Endothelial cell of umbilical vein (primary cell): ENCODE measurements at regions not wholly inside any gene's neighbourhood (a gene's known extent, or its start where the extent isn't known, plus 50 kb on each side); places are given as distances from the start of the nearest gene placed in this dataset.

Source experiments
- BruUV-seq: library from RNA; stranded (reverse); fragments of 400-500 nt; replicated peaks from 2 replicates; lab custom pipeline; 2021; lab: Mats Ljungman, UMichigan
- CTCF ChIA-PET: fragments of 300-600, 350-600 bp; sonication (Branson Sonifier 250); formaldehyde crosslinking; loops from one replicate; lab custom pipeline; 2021; ENCODE audit warnings: antibody characterized with exemption, inconsistent platforms; lab: Charles Lee
- POLR2A ChIA-PET: fragments of 300-600, 350-600 bp; sonication (Branson Sonifier 250); formaldehyde crosslinking; loops from one replicate; lab custom pipeline; 2021; ENCODE audit warnings: antibody characterized with exemption, inconsistent platforms; lab: Charles Lee
- DNase-seq: peaks from one replicate; pipeline ENCODE4 v3.0.0-alpha.2; 2011; ENCODE audit warnings: low read depth, low spot score
- FAIRE-seq: peaks from 2 replicates; lab custom pipeline; 2011; peaks lifted over from hg19 to GRCh38; lab: Jason Lieb, UNC
- H2AFZ ChIP-seq: 2 replicates; pipeline ENCODE4 v1.6.0; 2012; ENCODE audit warnings: low read depth, low read length, control low read depth, inconsistent platforms
- H3K27ac ChIP-seq: 2 replicates; pipeline ENCODE4 v1.5.1; 2011; ENCODE audit warnings: low read depth, mild to moderate bottlenecking, control low read depth, low read length, moderate library complexity; ENCODE audit not compliant: insufficient read depth
- H3K27me3 ChIP-seq, 2 experiments: 2 replicates each; pipeline versions ENCODE4 v1.6.0 to v1.6.1; 2011; ENCODE audit warnings: low read length in 2 of 2, mixed read lengths in 1 of 2; ENCODE audit not compliant: control insufficient read depth in 2 of 2, insufficient read depth in 2 of 2
- H3K36me3 ChIP-seq, 2 experiments: 2 replicates in 1 of 2; 3 replicates in 1 of 2; pipeline ENCODE4 v1.5.1; 2011; ENCODE audit warnings: low read length in 2 of 2, mild to moderate bottlenecking in 1 of 2, moderate library complexity in 1 of 2; ENCODE audit not compliant: control insufficient read depth in 2 of 2, insufficient read depth in 2 of 2; ENCODE audit errors: extremely low read depth in 1 of 2
- H3K4me1 ChIP-seq: 3 replicates; pipeline ENCODE4 v1.5.1; 2011; ENCODE audit warnings: mild to moderate bottlenecking, low read length; ENCODE audit not compliant: control insufficient read depth, insufficient read depth; ENCODE audit errors: extremely low read depth
- H3K4me2 ChIP-seq: 2 replicates; pipeline ENCODE4 v1.6.1; 2011; ENCODE audit warnings: low read length, control low read depth, mixed read lengths; ENCODE audit not compliant: insufficient read depth
- H3K4me3 ChIP-seq, 3 experiments: fragments of 200-600 bp in 1 of 3; sonication (generic), shearing (Covaris generic) in 1 of 3; replicated peaks in 1 of 3; 2 replicates each; pipeline ENCODE4 v1.5.1; 2011 to 2016; ENCODE audit warnings: control low read depth in 3 of 3, low read length in 3 of 3, mild to moderate bottlenecking in 2 of 3, inconsistent platforms in 1 of 3, low read depth in 1 of 3, moderate library complexity in 1 of 3; ENCODE audit not compliant: insufficient read depth in 1 of 3
- H3K79me2 ChIP-seq: 2 replicates; pipeline ENCODE4 v1.6.0; 2012; ENCODE audit warnings: low read length, inconsistent platforms; ENCODE audit not compliant: control insufficient read depth, insufficient read depth
- H3K9ac ChIP-seq: replicated peaks from 2 replicates; pipeline ENCODE3; 2011; ENCODE audit warnings: low read length, control low read depth; ENCODE audit not compliant: insufficient read depth; ENCODE audit errors: extremely low read depth
- H3K9me1 ChIP-seq: replicated peaks from 3 replicates; pipeline ENCODE4 v1.6.0; 2011; ENCODE audit warnings: mild to moderate bottlenecking, low read length; ENCODE audit not compliant: control insufficient read depth, insufficient read depth; ENCODE audit errors: extremely low read depth
- H3K9me3 ChIP-seq: replicated peaks from 2 replicates; pipeline ENCODE4 v1.5.1; 2012; ENCODE audit warnings: low read length, inconsistent platforms; ENCODE audit not compliant: control insufficient read depth, insufficient read depth
- H4K20me1 ChIP-seq: replicated peaks from 2 replicates; pipeline ENCODE3; 2011; ENCODE audit warnings: mild to moderate bottlenecking, low read length; ENCODE audit not compliant: control insufficient read depth, insufficient read depth; ENCODE audit errors: extremely low read depth
- EZH2 ChIP-seq: IDR thresholded peaks from 2 replicates; pipeline ENCODE4 v1.6.1; 2012; ENCODE audit warnings: borderline replicate concordance, low read depth, mild to moderate bottlenecking, moderate library complexity, low read length, inconsistent platforms; ENCODE audit not compliant: severe bottlenecking
- FOS ChIP-seq: IDR thresholded peaks from 2 replicates; pipeline ENCODE4 v1.6.1; 2011; ENCODE audit warnings: mild to moderate bottlenecking, low read length, moderate library complexity, borderline replicate concordance; ENCODE audit not compliant: insufficient read depth
- GATA2 ChIP-seq: IDR thresholded peaks from 2 replicates; pipeline ENCODE4 v1.7.0; 2011; ENCODE audit warnings: low read depth, mild to moderate bottlenecking, moderate library complexity, mixed read lengths, low read length; ENCODE audit not compliant: insufficient read length, insufficient read depth
- JUN ChIP-seq: IDR thresholded peaks from 2 replicates; pipeline ENCODE4 v1.6.1; 2011; ENCODE audit warnings: borderline replicate concordance, low read depth; ENCODE audit not compliant: insufficient read length, insufficient read depth
- MYC ChIP-seq: IDR thresholded peaks from one replicate; pipeline ENCODE4 v1.6.1; 2011; ENCODE audit warnings: mild to moderate bottlenecking, low read depth, low read length
- POLR2A ChIP-seq: IDR thresholded peaks from 2 replicates; pipeline ENCODE4 v1.6.1; 2012; ENCODE audit warnings: low read depth, mild to moderate bottlenecking, control low read depth, low read length
- POLR2AphosphoS5 ChIP-seq: IDR thresholded peaks from 2 replicates; pipeline ENCODE4 v1.6.1; 2012; ENCODE audit warnings: low read depth, mild to moderate bottlenecking, control low read depth, low read length, moderate library complexity; ENCODE audit not compliant: insufficient read depth
- dilution Hi-C: fragments of 300-500 bp; cut with MboI; formaldehyde crosslinking; loops from one replicate; pipeline ENCODE4 v1.15.0; 2019; ENCODE audit warnings: low sequenced_read_pairs; ENCODE audit not compliant: extremely low pct_ligation_motif_present
- intact Hi-C: fragments of 100-400 bp; cut with micrococcal nuclease; formaldehyde crosslinking; loops from one replicate; pipeline ENCODE4 v1.10.0; 2022
- TF ChIP-seq, protein P1 (sequence below), 2 donors: IDR thresholded peaks; 1 replicate in 1 of 2; 2 replicates in 1 of 2; pipeline ENCODE4 v1.5.1; 2011; ENCODE audit warnings: low read length in 2 of 2, mild to moderate bottlenecking in 2 of 2, moderate library complexity in 2 of 2, control low read depth in 1 of 2, inconsistent platforms in 1 of 2, low read depth in 1 of 2; ENCODE audit not compliant: insufficient read depth in 1 of 2; ENCODE audit errors: extremely low read depth in 1 of 2
- TF ChIP-seq, protein P2 (sequence below): IDR thresholded peaks from 2 replicates; pipeline ENCODE4 v1.6.1; 2011; ENCODE audit not compliant: insufficient read depth, insufficient read length

DNA sequence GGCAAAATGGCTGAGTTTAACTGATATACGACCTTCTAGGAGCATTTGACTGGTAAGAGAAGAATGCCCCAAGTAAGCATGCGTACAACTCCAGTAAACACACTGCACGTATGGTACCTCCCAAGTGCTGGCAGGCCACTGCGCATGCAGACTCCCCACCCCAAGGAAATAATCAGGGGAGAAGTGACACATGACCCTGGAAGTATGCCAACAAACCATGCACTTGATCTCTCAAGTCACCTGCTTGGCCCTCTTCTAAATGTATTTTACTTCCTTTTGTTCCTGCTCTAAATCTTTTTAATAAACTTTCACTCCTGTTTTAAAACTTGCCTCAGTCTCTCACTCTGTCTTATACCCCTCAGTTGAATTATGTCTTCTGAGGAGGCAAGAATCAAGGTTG is 129.8 kb upstream of the COL5A2 start:
- no peak for FAIRE-seq
- dilution Hi-C loops, result no loop called here

More for the DNA sequence above, 129.8 kb upstream of the COL5A2 start:
- Histone ChIP-seq H3K36me3 (no peaks in the 10 kb centered on the region), H3K9me1 (no peaks in the 10 kb centered on the region), H3K27ac (no peak overlapping the region), H3K79me2 (no peaks in the 10 kb centered on the region), H3K4me2 (no peak overlapping the region), H2AFZ (no peak overlapping the region), H3K9me3 (no peaks in the 10 kb centered on the region), H3K4me3 (no peak overlapping the region), H3K9ac (no peak overlapping the region), H3K27me3 (no peaks in the 10 kb centered on the region), H3K4me1 (no peaks in the 10 kb centered on the region), H4K20me1 (no peaks in the 10 kb centered on the region)
- intact Hi-C loops, result no loop called here
- BruUV-seq, result no TSS peak
- ChIA-PET POLR2A (no interaction called here), CTCF (interaction anchor here (1.2 kb wide), 2 partner anchors 22 to 38 kb away, joined by 3 read pairs; no protein-coding TSS in a partner anchor)
- DNase-seq, result no peak
- TF ChIP-seq, protein P1, sequence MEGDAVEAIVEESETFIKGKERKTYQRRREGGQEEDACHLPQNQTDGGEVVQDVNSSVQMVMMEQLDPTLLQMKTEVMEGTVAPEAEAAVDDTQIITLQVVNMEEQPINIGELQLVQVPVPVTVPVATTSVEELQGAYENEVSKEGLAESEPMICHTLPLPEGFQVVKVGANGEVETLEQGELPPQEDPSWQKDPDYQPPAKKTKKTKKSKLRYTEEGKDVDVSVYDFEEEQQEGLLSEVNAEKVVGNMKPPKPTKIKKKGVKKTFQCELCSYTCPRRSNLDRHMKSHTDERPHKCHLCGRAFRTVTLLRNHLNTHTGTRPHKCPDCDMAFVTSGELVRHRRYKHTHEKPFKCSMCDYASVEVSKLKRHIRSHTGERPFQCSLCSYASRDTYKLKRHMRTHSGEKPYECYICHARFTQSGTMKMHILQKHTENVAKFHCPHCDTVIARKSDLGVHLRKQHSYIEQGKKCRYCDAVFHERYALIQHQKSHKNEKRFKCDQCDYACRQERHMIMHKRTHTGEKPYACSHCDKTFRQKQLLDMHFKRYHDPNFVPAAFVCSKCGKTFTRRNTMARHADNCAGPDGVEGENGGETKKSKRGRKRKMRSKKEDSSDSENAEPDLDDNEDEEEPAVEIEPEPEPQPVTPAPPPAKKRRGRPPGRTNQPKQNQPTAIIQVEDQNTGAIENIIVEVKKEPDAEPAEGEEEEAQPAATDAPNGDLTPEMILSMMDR (IDR thresholded peaks at IDR 0.05; ENCODE audit: extremely low read depth in 1 of 2, insufficient read depth in 1 of 2, low read depth in 1 of 2, low read length in 2 of 2), result no peak
- TF ChIP-seq GATA2 (no peak), JUN (no peak), POLR2A (no peak), EZH2 (no peak), POLR2AphosphoS5 (no peak), MYC (no peak), FOS (no peak)
- TF ChIP-seq, protein P2, sequence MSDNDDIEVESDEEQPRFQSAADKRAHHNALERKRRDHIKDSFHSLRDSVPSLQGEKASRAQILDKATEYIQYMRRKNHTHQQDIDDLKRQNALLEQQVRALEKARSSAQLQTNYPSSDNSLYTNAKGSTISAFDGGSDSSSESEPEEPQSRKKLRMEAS, result no peak
